Activated CD8-positive, alpha-beta memory T cell treated with anti-CD3 and anti-CD28 coated beads, Interleukin-2, amount 50 U/mL, for 1 hour (primary cell): ENCODE measurements at regions not wholly inside any gene's neighbourhood (a gene's known extent, or its start where the extent isn't known, plus 50 kb on each side); places are given as distances from the start of the nearest gene placed in this dataset.

ENCODE experiments used
- DNase-seq: peaks from one replicate; pipeline ENCODE4 v3.0.0-alpha.2; 2020; ENCODE audit errors: extremely low read depth

DNA sequence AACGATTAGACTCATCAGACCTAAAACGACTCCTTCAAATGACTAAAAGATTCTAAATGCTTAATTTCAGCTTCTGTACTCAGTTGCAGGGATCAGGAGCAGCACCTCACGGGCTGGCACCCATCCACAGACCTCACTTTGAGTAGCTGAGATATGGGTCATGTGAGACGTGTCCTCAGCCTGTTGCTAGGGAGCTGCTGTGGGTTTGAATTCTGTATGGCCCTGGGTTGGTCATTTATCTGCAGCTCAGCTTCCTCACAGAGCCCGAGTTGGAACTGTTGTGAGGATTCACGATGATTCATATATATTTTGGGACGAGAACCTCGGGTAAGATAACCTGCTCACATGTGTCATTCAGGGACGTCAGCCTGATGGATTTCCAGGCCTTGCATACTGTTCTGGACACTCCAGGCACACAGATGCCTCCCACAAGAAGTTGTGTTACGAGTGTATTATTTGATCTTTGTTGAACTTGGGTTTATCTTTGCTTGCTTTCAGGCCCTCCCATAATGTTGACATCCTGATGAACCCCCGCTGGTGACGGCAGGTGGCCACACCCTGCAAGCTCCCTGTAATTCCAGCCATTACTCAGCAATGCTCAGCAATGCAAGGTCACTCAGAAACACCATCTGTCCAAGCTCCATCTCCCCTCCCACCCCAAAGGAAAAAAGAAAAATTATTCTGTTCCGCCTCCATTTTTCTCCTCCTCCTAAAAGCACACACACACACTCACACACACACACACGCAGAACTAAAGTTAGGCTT is 137.6 kb downstream of the RBFOX3 start:
- no peak for DNase-seq

DNA sequence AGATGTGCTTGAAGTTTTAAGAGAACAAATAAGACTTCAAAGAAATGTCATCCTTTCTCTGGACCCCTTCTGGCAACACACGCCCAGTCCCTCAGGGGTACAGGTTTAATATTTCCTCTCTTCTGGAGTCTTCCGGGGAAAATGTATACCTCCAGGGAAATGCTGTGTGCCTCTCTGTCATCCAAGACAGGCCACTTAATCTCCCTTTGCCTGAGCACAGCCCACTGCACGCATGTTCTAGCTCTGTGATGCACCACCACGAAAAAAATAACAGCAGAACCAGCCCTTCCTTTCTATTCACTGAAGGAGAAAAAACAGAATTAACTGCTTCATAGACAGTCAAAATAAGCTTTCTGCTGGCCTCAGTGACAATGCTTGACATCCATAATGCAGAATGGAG is 140.1 kb downstream of the RBFOX3 start:
- no peak for DNase-seq

DNA sequence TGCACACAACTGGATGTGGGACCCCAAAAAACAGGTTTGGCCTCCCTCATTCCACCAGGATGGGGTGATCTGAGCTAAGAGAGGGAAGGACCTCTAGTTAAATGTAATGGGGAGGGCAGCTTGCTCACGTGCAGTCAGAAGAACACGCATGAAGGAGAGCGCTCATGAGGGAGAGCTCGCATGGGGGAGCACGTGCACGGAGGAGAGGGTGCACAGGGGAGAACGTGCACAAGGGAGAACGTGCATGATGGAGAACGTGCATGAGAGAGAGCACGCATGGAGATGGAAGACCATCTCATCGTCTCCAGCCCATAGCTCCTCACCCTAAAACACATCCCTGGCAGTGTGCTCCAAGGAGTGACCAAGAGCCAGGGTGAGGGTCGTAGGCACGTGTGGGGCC is 141.2 kb downstream of the RBFOX3 start:
- no peak for DNase-seq

DNA sequence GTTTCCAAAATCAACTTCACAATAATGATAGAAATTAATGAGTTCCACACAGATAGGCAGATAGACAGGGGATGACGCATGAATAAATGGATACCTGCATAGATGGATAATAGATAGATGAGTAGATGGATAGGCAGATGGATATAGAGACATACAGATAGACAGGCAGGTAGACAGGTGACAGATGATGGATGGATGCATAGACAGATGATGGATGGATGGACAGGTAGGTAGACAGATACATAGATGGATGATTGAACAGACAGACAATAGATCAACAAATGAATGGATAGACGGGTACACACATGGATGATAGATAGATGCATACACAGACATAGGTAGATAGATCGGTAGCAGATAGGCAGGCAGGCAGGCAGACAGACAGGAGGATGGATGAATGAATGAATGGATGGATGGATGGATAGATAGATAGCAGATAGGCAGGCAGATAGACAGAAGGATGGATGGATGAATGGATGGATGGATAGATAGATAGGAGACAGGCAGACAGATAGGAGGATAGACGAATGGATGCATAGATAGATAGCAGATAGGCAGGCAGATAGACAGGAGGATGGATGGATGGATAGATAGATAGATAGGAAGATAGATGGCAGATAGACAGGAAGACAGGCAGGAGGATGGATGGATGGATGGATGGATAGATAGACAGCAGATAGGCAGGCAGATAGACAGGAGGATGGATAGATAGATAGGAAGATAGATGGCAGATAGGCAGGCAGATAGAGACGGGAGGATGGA is 142.5 kb downstream of the RBFOX3 start:
- no peak for DNase-seq

DNA sequence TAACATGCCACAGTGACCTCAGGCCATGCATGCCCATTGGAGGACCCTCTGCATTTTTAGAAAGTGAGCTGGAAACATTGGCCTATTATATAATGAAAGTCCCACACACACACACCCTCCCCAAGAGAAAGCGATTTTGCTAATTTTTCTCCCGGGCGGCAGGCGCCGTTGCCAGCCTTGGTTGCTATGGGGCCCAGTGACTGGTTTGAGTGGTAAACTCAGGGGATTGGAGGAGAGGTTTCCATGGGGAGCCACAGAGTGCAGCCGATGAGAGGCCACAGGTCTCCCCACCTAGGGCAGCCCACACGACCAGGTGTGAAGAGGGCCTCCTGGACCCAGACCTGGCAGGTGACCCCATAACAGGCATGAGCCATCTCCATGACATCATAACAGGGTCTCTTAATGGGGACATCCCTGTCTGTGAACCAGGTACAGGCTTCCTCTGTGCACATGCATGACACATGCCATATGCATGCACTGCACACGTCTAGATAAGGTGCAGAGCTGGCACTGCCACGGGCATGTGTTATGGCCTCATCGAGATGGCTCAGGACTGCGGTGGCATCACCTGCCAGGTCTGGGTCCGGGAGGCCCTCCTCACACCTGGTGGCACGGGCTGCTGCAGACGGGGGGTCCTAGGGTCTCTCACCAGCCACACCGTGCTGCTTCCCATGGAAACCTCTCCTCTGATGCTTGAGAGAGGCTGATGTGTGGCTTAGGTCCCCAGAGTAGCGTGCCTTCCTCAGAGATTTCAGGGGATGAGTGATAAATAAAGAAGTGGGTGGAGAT is 144.1 kb downstream of the RBFOX3 start:
- no peak for DNase-seq

DNA sequence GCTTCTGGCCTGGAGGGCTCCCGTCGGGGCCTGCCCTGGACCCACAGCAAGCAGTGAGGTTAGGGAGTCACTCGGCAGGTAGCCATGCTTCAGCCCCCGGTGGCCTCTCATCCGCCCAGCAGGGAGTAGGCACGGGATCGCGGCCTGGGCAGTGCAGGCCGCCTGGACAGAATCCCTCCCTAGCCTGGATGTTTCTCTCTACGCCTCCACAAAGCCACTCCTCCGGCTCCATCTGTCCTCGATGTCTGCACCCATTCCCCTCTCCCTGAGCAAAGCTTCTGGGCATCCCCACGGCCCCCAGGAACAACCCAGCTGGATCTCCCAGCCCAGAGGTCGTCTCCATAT is 145.2 kb downstream of the RBFOX3 start:
- DNase-seq: no peak

DNA sequence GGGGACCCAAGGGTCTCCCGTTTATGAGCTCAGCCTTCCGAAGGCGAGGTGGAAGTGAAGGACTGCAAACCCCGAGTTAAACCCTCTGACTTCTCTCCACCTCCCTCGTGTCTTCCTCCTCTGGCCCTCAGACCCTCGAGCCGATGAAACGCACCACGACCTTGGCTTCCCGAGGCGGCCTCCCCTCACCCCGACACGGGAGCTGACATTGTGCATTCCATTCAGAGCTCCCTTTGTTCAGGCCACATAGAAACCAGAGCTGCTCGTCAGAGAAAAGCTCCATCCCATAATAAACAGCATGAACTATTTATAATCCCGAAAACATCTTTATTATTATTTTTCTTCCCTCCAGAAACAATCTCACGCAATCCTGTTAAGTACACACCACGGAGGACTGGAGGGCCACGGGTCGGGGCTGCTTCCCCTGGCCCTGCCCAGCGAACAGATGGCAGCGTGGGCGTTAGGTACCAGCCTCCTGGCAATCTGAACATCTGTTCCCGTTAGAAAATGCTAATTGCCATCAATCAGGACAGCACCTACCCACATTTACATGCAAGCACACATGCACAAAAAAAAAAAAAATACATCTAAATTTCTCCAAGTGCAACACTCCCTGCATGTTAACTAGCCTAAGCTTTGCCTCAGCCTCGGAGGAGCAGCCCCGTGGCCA is 145.7 kb downstream of the RBFOX3 start:
- DNase-seq: no peak

DNA sequence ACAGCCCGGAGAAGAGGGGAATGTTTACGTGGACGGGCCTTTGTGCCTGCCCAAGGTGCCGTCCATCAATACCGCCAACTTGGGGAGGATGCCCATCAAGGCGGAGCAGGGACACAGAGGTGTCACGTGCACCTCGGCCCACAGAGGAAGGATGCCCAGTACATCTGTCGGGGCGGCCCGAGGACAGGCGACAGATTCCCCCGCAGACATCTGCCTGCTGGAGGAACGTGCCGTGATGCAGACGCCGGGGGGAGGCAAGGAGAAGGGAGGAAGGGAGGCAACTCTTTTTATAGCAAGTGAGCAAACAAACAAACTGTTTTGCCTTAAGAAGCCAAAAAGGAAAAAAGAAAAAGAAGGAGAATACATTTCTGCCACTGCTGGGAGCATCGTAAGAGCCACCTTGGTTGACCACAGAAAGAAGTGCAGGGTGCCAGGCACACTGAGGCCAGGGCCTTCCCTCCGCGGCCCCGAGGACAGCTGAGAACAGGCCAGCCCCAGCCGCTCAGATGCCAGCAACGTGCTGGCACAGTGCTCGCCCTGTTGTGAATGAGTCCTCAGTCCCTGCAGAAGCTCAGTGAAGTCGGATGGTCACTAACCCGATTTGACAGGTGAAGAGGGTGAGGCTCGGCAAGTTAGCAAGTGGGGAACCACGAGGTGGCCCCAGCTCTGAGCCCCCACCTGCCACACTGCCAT is 146.4 kb downstream of the RBFOX3 start:
- no peak for DNase-seq

DNA sequence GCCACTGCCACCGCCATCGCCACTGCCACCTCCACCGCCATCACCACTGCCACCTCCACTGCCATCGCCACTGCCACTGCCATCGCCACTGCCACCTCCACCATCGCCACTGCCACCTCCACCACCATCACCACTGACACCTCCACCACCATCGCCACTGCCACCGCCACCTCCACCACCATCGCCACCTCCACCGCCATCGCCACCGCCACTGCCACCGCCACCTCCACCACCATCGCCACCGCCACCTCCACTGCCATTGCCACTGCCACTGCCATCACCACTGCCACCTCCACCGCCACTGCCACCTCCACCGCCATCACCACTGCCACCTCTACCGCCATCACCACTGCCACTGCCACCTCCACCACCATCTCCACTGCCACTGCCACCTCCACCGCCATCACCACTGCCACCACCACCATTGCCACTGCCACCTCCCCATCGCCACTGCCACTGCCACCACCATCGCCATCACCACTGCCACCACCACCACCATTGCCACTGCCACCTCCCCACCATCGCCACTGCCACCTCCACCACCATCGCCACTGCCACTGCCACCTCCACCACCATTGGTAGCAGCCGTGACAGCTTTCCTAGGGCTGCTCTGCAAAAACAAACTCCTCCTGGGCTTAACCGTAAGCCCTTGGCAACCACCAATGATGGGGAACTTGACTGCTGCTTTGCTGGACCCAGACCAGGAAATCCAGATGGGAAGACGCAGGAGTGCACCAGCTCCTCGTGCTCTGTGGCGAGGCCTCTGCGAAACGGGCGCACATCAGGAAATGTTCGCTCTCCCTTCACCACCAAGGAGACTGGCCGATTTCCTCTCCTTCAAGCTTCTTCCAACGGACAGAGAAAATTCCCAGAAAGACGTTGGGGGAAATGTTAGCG is 147.2 kb downstream of the RBFOX3 start:
- no peak for DNase-seq

DNA sequence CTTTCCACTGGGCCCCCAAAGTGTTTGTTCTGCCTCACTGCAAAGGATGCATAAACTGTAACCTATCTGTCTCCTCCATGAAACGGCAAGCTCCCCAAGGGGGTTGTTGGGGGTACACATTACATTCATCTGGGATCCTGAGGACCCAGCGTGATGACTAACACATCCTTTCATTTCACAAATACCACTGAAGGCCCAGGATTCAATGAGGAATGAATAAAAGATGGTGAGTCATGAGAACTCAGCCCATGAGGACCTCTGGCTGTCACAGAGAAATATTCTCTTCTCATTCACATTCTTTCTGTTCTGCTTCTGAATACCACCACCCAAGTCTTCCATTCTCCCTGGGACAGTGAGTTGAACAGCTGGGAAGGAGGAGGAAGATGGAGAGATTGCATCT is 149.8 kb downstream of the RBFOX3 start:
- DNase-seq: no peak

DNA sequence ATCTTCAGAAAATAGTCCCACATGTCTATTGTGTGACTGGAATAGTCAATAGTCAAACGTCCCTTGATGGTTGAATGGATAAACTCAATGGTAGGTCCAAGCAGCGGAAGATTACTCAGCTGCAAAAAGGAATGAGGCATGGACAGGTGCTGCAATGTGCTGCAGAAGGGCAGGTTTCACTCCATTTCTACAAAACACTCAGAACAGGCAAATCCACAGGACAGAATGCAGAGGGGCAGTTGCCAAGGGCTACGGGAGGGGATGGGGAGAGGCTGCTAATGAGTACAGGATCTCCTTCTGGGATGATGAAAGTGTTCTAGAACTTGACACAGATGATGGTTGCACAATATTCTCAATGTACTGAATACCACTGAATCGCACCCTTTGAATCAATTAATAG is 151.0 kb downstream of the RBFOX3 start:
- DNase-seq: no peak

DNA sequence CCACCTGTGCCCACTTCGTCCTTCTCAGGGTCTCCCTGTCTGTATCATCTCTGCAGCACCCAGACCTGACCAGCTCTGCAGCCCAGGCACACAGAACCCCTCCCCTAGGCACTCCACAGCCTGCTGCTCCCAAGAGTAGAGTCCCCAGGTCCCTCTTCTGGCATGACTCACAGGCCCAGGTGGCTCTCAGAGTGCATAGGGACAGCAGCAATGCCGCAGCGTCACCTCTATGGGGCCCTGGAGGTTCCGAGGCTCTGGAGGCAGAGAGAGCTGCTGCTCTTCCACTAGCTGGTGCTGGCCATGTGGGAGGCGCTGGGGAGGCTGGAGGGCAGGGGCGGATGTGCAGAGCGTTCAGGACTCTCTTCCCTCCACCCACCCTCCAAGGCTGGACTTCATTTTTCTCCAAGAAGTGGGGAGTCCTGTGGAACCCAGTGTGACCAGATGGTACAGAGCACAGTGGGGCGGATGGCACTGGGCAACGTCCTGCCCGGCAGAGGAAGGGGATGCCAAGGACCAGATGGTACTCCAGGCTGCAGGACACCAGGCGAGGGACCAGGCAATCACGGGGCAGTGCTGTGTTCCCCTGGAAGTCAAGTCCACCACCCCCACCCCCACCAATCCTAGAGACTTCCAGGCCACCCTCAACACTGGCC is 151.7 kb downstream of the RBFOX3 start:
- DNase-seq: no peak

DNA sequence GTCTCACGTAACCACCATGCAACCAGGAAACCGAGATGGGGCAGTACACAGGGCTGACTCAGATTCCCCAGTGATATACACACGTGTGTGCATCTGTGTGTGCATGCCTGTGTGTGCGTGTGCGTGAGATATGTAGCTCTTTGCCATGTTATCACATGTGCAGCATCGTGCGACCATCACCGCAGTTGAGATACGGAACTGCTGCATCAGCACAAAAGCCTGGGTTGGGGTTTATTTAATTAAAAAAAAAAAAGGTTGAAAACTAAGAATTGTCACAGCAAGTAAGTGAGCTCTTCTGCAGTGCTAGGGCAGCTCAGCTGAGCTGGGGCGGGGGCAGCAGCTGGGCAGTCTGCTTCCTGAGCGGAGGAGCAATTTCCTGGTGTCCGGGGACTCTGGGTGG is 152.5 kb downstream of the RBFOX3 start:
- DNase-seq: no peak

DNA sequence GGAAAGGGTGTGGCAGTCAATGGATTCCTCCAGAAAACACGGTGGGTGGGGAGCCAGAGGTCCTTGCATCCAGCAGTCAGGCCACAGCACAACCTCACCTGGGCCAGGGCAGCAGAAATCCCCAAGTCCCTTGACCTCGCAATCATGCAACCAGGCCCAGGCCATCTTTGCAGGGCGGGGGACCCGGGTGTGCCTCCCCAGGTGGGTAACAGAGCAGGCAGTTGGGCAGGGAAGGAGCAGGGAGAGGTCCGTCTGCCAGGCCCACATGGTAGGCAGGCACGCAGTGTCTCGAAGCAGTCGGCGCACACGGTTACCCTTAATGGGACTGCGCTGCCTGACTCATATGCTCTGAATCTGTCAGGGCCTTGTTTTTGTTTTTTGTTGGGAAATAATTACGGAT is 153.0 kb downstream of the RBFOX3 start:
- no peak for DNase-seq

DNA sequence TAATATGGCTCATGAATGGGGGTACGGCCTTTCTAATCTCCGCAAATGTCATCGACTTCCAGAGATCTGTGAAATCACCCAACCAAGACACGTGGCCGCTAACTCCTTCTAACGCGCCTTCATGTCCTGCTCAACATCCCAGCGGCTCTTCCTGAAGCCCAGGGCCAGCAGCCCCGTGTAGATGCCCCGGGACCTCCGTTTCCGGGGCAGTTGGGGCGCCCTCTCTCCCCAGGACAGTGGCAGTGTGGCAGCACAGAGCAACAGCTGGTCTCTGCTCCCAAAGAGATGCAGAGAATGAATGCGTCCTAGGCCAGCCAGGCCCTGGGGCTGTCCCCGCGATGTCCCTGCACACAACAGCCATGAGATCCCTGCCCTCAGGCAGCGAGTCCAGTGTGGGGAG is 153.5 kb downstream of the RBFOX3 start:
- DNase-seq: no peak

DNA sequence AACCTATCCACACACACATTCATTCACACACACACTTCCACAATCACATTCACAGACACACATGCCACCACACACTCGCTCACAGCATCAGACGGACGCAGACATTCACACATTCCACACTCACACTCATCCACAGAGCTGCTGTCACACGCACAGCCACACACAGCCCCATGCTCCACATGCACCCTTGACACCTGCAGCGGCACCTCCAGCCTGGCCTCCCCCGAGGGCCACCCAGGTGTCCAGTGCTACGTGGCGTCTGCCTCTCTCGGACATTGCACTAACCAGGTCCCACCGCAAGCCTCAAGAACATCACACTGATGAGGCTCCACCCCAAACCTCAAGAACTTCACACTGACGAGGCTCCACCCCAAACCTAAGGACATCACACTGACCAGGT is 155.2 kb downstream of the RBFOX3 start:
- no peak for DNase-seq

DNA sequence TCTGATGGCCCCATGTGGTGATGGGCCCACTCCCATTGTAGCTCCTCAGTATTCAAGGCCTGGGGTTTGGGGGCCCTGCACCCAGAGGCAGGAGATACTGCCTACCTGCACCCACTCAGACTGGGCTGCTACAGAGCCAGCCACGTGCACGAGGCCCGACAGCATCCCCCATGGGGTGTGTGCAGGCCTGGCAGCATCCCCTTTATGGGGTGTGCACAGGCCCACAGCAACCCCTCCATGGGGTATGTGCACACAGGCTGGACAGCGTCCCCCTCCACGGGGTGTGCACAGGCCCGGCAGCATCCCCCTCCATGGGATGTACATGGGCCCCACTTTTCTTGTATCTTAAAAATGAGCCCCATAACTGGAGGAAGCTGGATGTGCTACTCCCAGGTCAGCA is 156.0 kb downstream of the RBFOX3 start:
- no peak for DNase-seq

DNA sequence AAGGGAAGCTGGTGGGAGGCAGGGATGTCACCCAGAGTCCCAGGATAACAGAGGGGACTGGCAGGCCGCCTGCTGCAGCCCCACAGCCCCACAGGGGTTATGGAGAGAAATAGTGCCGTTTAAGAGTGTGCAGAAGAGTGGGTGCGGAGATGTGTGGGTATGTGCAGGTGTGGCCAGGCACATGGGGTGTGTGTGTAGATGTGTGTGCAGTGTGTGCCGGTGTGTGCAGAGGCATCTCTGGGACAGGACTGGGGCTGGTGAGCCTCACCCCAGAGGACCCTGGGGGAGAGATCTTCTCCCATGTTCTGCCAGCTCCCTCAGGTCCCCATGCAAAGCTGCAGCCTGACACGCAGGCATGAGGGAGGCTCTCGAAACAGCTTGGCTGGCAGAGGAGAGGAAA is 157.4 kb downstream of the RBFOX3 start:
- DNase-seq: no peak

DNA sequence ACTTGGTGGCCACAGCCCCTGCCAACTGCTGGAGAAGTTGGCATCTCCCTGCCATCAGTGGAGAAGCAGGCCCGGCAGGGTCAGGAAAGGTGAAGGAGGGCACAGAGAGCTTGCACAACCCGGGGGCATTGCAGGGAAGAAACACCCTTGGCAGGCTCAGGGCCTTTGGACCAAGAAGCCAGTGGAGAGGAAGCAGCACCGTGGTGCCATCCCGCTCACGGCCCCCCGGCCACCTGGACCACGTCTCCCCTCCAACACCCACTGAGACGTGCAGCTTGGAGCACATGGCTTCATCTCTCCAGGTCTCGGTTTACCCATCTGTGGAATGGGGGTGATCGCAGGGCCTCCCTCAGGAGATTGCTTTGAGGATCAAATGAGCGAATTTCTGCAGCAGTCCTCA is 158.1 kb downstream of the RBFOX3 start:
- DNase-seq: no peak

DNA sequence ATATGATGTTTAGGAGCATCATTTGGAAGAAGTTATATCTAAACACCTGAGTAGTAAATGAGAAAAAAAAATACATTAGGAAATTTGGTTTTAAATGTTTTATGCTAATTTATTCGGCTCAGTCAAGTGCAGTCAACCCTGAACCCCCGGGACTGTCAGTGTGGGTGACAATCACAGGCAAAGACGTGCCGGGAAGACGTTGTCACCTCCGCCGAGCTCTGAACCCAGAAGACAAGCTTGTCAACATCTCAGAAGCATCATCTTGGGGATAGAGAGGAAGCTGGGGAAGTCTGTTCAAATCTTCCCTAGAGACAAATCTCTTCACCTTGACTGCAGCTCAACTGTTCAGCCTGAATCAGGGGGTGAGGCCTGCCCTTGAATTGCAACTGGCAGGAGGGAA is 159.7 kb downstream of the RBFOX3 start:
- no peak for DNase-seq
